A549 (cell line): ENCODE measurements at regions not wholly inside any gene's neighbourhood (a gene's known extent, or its start where the extent isn't known, plus 50 kb on each side); places are given as distances from the start of the nearest gene placed in this dataset.

Experiments
- ATAC-seq, 2 experiments: fragments of 200-7000 bp in 1 of 2; fragments of >200 bp in 1 of 2; cut with Nextera tagmentation in 1 of 2; cut with Tn5 transposase in 1 of 2; 3 replicates each; pipeline versions ENCODE4 v1.8.0 to v1.9.1; 2018 to 2020; ENCODE audit warnings: mild to moderate bottlenecking in 1 of 2, moderate library complexity in 1 of 2
- CTCF ChIA-PET: fragments of 300-600 bp; sonication (Branson Sonifier 250); formaldehyde crosslinking; extraction: SDS; loops from one replicate; lab custom pipeline; 2021; ENCODE audit warnings: antibody characterized with exemption, inconsistent platforms; lab: Yijun Ruan, JAX
- POLR2A ChIA-PET: fragments of 350-600 bp; formaldehyde crosslinking; extraction: SDS; loops from one replicate; lab custom pipeline; 2021; ENCODE audit warnings: antibody characterized with exemption, inconsistent platforms; lab: Yijun Ruan, JAX
- DNase-seq, 2 experiments: peaks; one replicate each; pipeline versions ENCODE4 v3.0.0 to v3.0.0-alpha.2; 2011 to 2016; ENCODE audit warnings: low read depth in 1 of 2, low spot score in 1 of 2
- FAIRE-seq: peaks from 2 replicates; lab custom pipeline; 2011; peaks lifted over from hg19 to GRCh38; lab: Jason Lieb, UNC
- H3K27ac ChIP-seq, 2 experiments: fragments of >200 bp; sonication (Bioruptor Twin); formaldehyde crosslinking; 3 replicates each; pipeline ENCODE4 v1.5.1; 2016 to 2017
- H3K4me1 ChIP-seq: fragments of >200 bp; sonication (Bioruptor Twin); formaldehyde crosslinking; 3 replicates; pipeline ENCODE4 v1.6.1; 2016
- H3K4me2 ChIP-seq: fragments of >200 bp; sonication (Bioruptor Twin); formaldehyde crosslinking; 3 replicates; pipeline ENCODE4 v1.6.1; 2016
- H3K4me3 ChIP-seq: fragments of >200 bp; sonication (Bioruptor Twin); formaldehyde crosslinking; 3 replicates; pipeline ENCODE4 v1.5.1; 2016
- H3K9me3 ChIP-seq: fragments of >200 bp; sonication (Bioruptor Twin); formaldehyde crosslinking; 3 replicates; pipeline ENCODE4 v1.6.1; 2016
- BHLHE40 ChIP-seq: IDR thresholded peaks from 2 replicates; pipeline ENCODE4 v1.6.1; 2012; ENCODE audit warnings: low read depth, low read length, inconsistent platforms
- CBX8 ChIP-seq: fragments of 200-600 bp; sonication (generic); IDR thresholded peaks from 2 replicates; pipeline ENCODE4 v1.6.1; 2016
- CEBPB ChIP-seq, 2 experiments: fragments of >200 bp in 1 of 2; sonication (Bioruptor Twin) in 1 of 2; formaldehyde crosslinking in 1 of 2; IDR thresholded peaks; 2 replicates each; pipeline ENCODE4 v1.6.1; 2012 to 2016
- CHD2 ChIP-seq: fragments of 150-350 bp; IDR thresholded peaks from 2 replicates; pipeline ENCODE4 v1.6.1; 2014; ENCODE audit warnings: low read length; ENCODE audit not compliant: partially characterized antibody
- EHMT2 ChIP-seq: fragments of 200-600 bp; sonication (generic); IDR thresholded peaks from 2 replicates; pipeline ENCODE4 v1.6.1; 2016; ENCODE audit warnings: antibody characterized with exemption, low read depth, mild to moderate bottlenecking, moderate library complexity
- EP300 ChIP-seq, 2 experiments: fragments of >200 bp; sonication (Bioruptor Twin); formaldehyde crosslinking; IDR thresholded peaks; 2 replicates in 1 of 2; 3 replicates in 1 of 2; pipeline ENCODE4 v1.6.1; 2016 to 2017
- FOSB ChIP-seq: fragments of 250-450 bp; sonication (Bioruptor Pico); IDR thresholded peaks from 2 replicates; pipeline ENCODE4 v1.5.0; 2020; ENCODE audit warnings: mild to moderate bottlenecking, moderate library complexity
- GATA3 ChIP-seq: IDR thresholded peaks from 2 replicates; pipeline ENCODE4 v1.6.1; 2012; ENCODE audit warnings: borderline replicate concordance
- HDAC2 ChIP-seq: fragments of 200-600 bp; sonication (generic); IDR thresholded peaks from 2 replicates; pipeline ENCODE4 v1.6.1; 2016
- HEYL ChIP-seq: fragments of 250-450 bp; sonication (Bioruptor Pico); IDR thresholded peaks from 2 replicates; pipeline ENCODE4 v1.8.0; 2021; ENCODE audit warnings: mild to moderate bottlenecking, moderate library complexity
- HOXB5 ChIP-seq: fragments of 250-450 bp; sonication (Bioruptor Pico); IDR thresholded peaks from 2 replicates; pipeline ENCODE4 v1.5.0; 2020; ENCODE audit warnings: mild to moderate bottlenecking, moderate library complexity
- JUN ChIP-seq, 2 experiments: fragments of >200 bp; sonication (Bioruptor Twin); formaldehyde crosslinking; IDR thresholded peaks; 2 replicates in 1 of 2; 3 replicates in 1 of 2; pipeline ENCODE4 v1.6.1; 2016 to 2017
- KDM1A ChIP-seq: fragments of 200-600 bp; sonication (generic); IDR thresholded peaks from 2 replicates; pipeline ENCODE4 v1.6.1; 2016; ENCODE audit warnings: low read depth, mild to moderate bottlenecking
- MYC ChIP-seq: IDR thresholded peaks from 2 replicates; pipeline ENCODE4 v1.6.1; 2012; ENCODE audit warnings: mild to moderate bottlenecking, inconsistent platforms, low read length, improper control_type of control experiment, borderline replicate concordance
- RAD21 ChIP-seq, 2 experiments: fragments of >200 bp in 1 of 2; sonication (Bioruptor Twin) in 1 of 2; formaldehyde crosslinking in 1 of 2; IDR thresholded peaks in 1 of 2; conservative IDR thresholded peaks in 1 of 2; 2 replicates in 1 of 2; 3 replicates in 1 of 2; pipeline ENCODE4 v1.6.1; 2012 to 2018; ENCODE audit warnings: inconsistent platforms in 1 of 2
- RNF2 ChIP-seq: fragments of 200-600 bp; sonication (generic); IDR thresholded peaks from 2 replicates; pipeline ENCODE4 v1.6.1; 2016; ENCODE audit warnings: low read depth, mild to moderate bottlenecking, antibody characterized with exemption, moderate library complexity, borderline replicate concordance
- SMC3 ChIP-seq: fragments of >200 bp; sonication (Bioruptor Twin); formaldehyde crosslinking; IDR thresholded peaks from 3 replicates; pipeline ENCODE4 v1.6.1; 2018; ENCODE audit warnings: inconsistent platforms
- TFCP2L1 ChIP-seq: fragments of 250-450 bp; sonication (Bioruptor Pico); IDR thresholded peaks from 2 replicates; pipeline ENCODE4 v1.5.0; 2021; ENCODE audit warnings: mild to moderate bottlenecking
- TP53 ChIP-seq: fragments of 250-450 bp; sonication (Bioruptor Pico); IDR thresholded peaks from 2 replicates; pipeline ENCODE4 v1.5.0; 2021; ENCODE audit warnings: mild to moderate bottlenecking, moderate library complexity
- ZFP36 ChIP-seq: fragments of 450-650 bp; IDR thresholded peaks from 2 replicates; pipeline ENCODE4 v1.6.1; 2014; ENCODE audit warnings: borderline replicate concordance; ENCODE audit not compliant: partially characterized antibody
- ZNF302 ChIP-seq: fragments of 250-450 bp; sonication (Bioruptor Pico); IDR thresholded peaks from 2 replicates; pipeline ENCODE4 v1.9.0; 2021; ENCODE audit warnings: inconsistent platforms, mild to moderate bottlenecking, moderate library complexity
- ZSCAN20 ChIP-seq: fragments of 250-450 bp; sonication (Bioruptor Pico); IDR thresholded peaks from 2 replicates; pipeline ENCODE4 v1.8.0; 2022; ENCODE audit warnings: mild to moderate bottlenecking, moderate library complexity
- WGBS: methylation state at CpG from one replicate; pipeline ENCODE4 v1.1.6; 2017; ENCODE audit errors: missing lambda C conversion rate; 5-methylcytosine and 5-hydroxymethylcytosine counted together
- TF ChIP-seq, protein P1 (sequence below): fragments of 200-600 bp; sonication (generic); IDR thresholded peaks from 2 replicates; pipeline ENCODE4 v1.6.1; 2016; ENCODE audit warnings: antibody characterized with exemption, mild to moderate bottlenecking, moderate library complexity
- TF ChIP-seq, protein P2 (sequence below): fragments of 150-350 bp; IDR thresholded peaks from 2 replicates; pipeline ENCODE4 v1.6.1; 2014; ENCODE audit warnings: low read depth, mild to moderate bottlenecking, low read length
- TF ChIP-seq, protein P3 (sequence below): IDR thresholded peaks from 2 replicates; pipeline ENCODE4 v1.6.1; 2012
- TF ChIP-seq, protein P4 (sequence below): fragments of 250-450 bp; sonication (Bioruptor Pico); IDR thresholded peaks from 2 replicates; pipeline ENCODE4 v1.5.0; 2021; ENCODE audit warnings: mild to moderate bottlenecking, moderate library complexity, borderline replicate concordance
- TF ChIP-seq, protein P5 (sequence below): fragments of >200 bp; sonication (Bioruptor Twin); formaldehyde crosslinking; IDR thresholded peaks from 2 replicates; pipeline ENCODE4 v1.6.1; 2016

DNA sequence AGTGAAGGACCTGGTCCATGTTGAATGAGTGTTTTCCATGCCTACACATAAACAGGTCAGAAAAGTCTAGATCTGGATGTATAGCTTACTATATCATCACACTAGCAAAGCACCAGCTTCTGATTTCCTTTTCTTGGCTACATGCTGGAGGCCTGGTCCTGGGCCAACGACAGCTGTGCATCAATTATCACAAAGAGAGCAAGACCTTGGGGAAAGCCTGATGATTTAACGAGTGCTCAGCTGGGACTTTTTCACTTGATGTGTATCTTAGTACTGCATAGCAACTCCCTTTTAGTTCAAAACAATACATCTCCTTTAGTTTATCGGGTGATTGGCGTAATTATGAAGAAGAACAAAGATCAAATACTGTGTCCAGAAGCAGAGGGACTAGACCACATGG is 358.2 kb downstream of the KIF2B start:
- POLR2A ChIA-PET = no interaction called here
- Histone ChIP-seq H3K4me3 (no peak overlapping the region), H3K4me2 (no peak overlapping the region), H3K27ac (no peak overlapping the region), H3K4me1 (no peaks in the 10 kb centered on the region), H3K9me3 (peaks cover 2% of the 10 kb centered on the region; the same call in 2 of the 3 replicates)
- no peak for ATAC-seq
- FAIRE-seq = no peak
- no peak for TF ChIP-seq HOXB5 (CRISPR knock-in tag)
- TF ChIP-seq FOSB (CRISPR knock-in tag) = no peak
- no peak for TF ChIP-seq EHMT2
- no peak for TF ChIP-seq JUN (IDR thresholded peaks at IDR 0.05)
- TF ChIP-seq CHD2 = no peak
- TF ChIP-seq SMC3 = no peak
- no peak for TF ChIP-seq ZFP36
- TF ChIP-seq RAD21 (conservative IDR thresholded peaks at IDR 0.05 in 1 of 2, IDR thresholded peaks at IDR 0.05 in 1 of 2) = no peak
- TF ChIP-seq MYC = no peak
- TF ChIP-seq HDAC2 = no peak
- TF ChIP-seq EP300 (IDR thresholded peaks at IDR 0.05) = no peak
- 4% methylated on average over 4 of the region's 4 CpGs for WGBS
- DNase-seq = no peak
- CTCF ChIA-PET = interaction anchor here (1.2 kb wide), 1 partner anchor 9 kb away, joined by 4 read pairs; no protein-coding TSS in a partner anchor

DNA sequence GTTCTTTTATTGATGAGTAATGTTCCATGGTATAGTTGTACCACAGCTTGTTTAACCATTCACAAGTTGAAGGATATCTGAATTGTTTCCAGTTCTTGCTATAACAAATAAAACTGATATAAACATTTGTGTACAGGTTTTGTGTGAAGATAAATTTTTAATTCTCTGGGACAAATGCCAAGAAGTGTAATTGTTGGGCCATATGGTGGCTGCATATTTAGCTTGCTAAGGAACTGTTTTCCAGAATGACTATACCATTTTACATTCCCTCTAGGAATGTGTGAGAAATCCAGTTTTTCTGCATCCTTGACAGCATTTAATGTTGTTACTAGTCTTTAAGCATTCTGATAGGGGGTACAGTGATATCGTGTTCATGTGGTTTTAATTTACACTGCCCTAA is 368.5 kb downstream of the KIF2B start:
- H3K4me3 ChIP-seq = no peak overlapping the region
- ChIA-PET POLR2A (no interaction called here), CTCF (no interaction called here)
- DNase-seq = no peak
- TF ChIP-seq, protein P1, sequence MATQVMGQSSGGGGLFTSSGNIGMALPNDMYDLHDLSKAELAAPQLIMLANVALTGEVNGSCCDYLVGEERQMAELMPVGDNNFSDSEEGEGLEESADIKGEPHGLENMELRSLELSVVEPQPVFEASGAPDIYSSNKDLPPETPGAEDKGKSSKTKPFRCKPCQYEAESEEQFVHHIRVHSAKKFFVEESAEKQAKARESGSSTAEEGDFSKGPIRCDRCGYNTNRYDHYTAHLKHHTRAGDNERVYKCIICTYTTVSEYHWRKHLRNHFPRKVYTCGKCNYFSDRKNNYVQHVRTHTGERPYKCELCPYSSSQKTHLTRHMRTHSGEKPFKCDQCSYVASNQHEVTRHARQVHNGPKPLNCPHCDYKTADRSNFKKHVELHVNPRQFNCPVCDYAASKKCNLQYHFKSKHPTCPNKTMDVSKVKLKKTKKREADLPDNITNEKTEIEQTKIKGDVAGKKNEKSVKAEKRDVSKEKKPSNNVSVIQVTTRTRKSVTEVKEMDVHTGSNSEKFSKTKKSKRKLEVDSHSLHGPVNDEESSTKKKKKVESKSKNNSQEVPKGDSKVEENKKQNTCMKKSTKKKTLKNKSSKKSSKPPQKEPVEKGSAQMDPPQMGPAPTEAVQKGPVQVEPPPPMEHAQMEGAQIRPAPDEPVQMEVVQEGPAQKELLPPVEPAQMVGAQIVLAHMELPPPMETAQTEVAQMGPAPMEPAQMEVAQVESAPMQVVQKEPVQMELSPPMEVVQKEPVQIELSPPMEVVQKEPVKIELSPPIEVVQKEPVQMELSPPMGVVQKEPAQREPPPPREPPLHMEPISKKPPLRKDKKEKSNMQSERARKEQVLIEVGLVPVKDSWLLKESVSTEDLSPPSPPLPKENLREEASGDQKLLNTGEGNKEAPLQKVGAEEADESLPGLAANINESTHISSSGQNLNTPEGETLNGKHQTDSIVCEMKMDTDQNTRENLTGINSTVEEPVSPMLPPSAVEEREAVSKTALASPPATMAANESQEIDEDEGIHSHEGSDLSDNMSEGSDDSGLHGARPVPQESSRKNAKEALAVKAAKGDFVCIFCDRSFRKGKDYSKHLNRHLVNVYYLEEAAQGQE = no peak
- TF ChIP-seq TFCP2L1 (CRISPR knock-in tag) (no peak), ZSCAN20 (no peak), RNF2 (no peak), ZNF302 (CRISPR knock-in tag) (no peak), KDM1A (no peak), BHLHE40 (no peak)
- TF ChIP-seq, protein P2, sequence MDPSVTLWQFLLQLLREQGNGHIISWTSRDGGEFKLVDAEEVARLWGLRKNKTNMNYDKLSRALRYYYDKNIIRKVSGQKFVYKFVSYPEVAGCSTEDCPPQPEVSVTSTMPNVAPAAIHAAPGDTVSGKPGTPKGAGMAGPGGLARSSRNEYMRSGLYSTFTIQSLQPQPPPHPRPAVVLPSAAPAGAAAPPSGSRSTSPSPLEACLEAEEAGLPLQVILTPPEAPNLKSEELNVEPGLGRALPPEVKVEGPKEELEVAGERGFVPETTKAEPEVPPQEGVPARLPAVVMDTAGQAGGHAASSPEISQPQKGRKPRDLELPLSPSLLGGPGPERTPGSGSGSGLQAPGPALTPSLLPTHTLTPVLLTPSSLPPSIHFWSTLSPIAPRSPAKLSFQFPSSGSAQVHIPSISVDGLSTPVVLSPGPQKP = no peak
- WGBS = 0% methylated on average over 1 of the region's 1 CpG
- peak; percentile 56 for FAIRE-seq
- no peak overlapping the region for H3K27ac ChIP-seq
- no peak for ATAC-seq
- peaks cover 3% of the 10 kb centered on the region; the same call in 1 of the 3 replicates for H3K9me3 ChIP-seq
- no peaks in the 10 kb centered on the region for H3K4me1 ChIP-seq
- no peak overlapping the region for H3K4me2 ChIP-seq

DNA sequence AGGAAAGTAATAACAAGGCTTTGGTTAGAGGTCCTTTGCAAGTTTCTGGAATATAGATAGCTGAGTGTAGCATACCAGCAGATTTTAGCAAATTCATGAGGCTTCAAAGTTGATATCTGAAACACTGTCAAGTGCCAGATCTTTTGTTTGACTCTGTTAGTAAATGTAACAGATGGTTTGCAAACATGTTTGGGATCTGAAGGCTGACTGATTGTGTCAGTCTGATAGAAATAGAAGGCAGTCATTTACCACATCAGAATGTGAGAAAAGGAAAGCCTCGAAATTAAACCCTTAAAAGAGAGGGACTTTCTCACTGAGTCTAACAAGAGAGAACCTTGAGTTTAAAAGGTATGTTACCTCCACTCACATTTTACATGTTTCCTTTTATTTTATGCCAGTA is 371.5 kb downstream of the KIF2B start:
- Histone ChIP-seq H3K4me1 (no peaks in the 10 kb centered on the region), H3K9me3 (no peaks in the 10 kb centered on the region), H3K4me2 (no peak overlapping the region), H3K27ac (no peak overlapping the region), H3K4me3 (no peak overlapping the region)
- POLR2A ChIA-PET = no interaction called here
- ATAC-seq (no peak), FAIRE-seq (peak; percentile 32), DNase-seq (no peak)
- 3% methylated on average over 1 of the region's 1 CpG for WGBS
- CTCF ChIA-PET = no interaction called here
- TF ChIP-seq, protein P3, sequence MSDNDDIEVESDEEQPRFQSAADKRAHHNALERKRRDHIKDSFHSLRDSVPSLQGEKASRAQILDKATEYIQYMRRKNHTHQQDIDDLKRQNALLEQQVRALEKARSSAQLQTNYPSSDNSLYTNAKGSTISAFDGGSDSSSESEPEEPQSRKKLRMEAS = no peak
- TF ChIP-seq ZFP36 (no peak), HEYL (CRISPR knock-in tag) (no peak), CBX8 (no peak), GATA3 (no peak), EP300 (IDR thresholded peaks at IDR 0.05) (no peak), TP53 (CRISPR knock-in tag) (no peak), JUN (IDR thresholded peaks at IDR 0.05) (no peak), RNF2 (no peak), CHD2 (no peak), CEBPB (IDR thresholded peaks at IDR 0.05) (no peak)
- TF ChIP-seq, protein P4, sequence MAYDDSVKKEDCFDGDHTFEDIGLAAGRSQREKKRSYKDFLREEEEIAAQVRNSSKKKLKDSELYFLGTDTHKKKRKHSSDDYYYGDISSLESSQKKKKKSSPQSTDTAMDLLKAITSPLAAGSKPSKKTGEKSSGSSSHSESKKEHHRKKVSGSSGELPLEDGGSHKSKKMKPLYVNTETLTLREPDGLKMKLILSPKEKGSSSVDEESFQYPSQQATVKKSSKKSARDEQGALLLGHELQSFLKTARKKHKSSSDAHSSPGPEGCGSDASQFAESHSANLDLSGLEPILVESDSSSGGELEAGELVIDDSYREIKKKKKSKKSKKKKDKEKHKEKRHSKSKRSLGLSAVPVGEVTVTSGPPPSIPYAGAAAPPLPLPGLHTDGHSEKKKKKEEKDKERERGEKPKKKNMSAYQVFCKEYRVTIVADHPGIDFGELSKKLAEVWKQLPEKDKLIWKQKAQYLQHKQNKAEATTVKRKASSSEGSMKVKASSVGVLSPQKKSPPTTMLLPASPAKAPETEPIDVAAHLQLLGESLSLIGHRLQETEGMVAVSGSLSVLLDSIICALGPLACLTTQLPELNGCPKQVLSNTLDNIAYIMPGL (CRISPR knock-in tag) = no peak
- TF ChIP-seq, protein P5, sequence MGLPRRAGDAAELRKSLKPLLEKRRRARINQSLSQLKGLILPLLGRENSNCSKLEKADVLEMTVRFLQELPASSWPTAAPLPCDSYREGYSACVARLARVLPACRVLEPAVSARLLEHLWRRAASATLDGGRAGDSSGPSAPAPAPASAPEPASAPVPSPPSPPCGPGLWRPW = no peak
- TF ChIP-seq, protein P2 = no peak
